Islet precursor cell (in vitro differentiated cells): ENCODE measurements at regions not wholly inside any gene's neighbourhood (a gene's known extent, or its start where the extent isn't known, plus 50 kb on each side); places are given as distances from the start of the nearest gene placed in this dataset.
"Not testable (repeated sequence)": the region's sequence is repeated elsewhere in the genome, so short reads cannot be mapped to it uniquely, and the experiment has no call there.

Source experiments
- DNase-seq: peaks from one replicate; pipeline ENCODE4 v3.0.0-alpha.2; 2018

- not testable (repeated sequence) for DNase-seq
These were observed 54.5 kb upstream of the UNC13C start for GRCh38 chr15:53923741-53924140.

GRCh38 chr15:53918180-53919079 lies 59.8 kb upstream of the UNC13C start:
- no peak for DNase-seq

GRCh38 chr15:53917109-53917508 lies 61.1 kb upstream of the UNC13C start:
- no peak for DNase-seq

GRCh38 chr15:53911431-53911830 lies 66.8 kb upstream of the UNC13C start:
- DNase-seq: no peak

- DNase-seq: no peak
These were observed 67.4 kb upstream of the UNC13C start for GRCh38 chr15:53910852-53911251.

- no peak for DNase-seq
These were observed 67.9 kb upstream of the UNC13C start for GRCh38 chr15:53910236-53910849.

GRCh38 chr15:53903129-53903528 lies 75.1 kb upstream of the UNC13C start:
- DNase-seq: no peak

GRCh38 chr15:53893468-53893867 lies 84.8 kb upstream of the UNC13C start:
- DNase-seq: not testable (repeated sequence)

- not testable (repeated sequence) for DNase-seq
These were observed 86.4 kb upstream of the UNC13C start for GRCh38 chr15:53891862-53892261.

- DNase-seq: no peak
These were observed 93.8 kb upstream of the UNC13C start for GRCh38 chr15:53884441-53884840.

GRCh38 chr15:53882311-53882710 lies 95.9 kb upstream of the UNC13C start:
- no peak for DNase-seq

GRCh38 chr15:53880357-53880756 lies 97.9 kb upstream of the UNC13C start:
- no peak for DNase-seq

GRCh38 chr15:53875711-53876110 lies 102.5 kb upstream of the UNC13C start:
- DNase-seq: no peak

- no peak for DNase-seq
These were observed 103.1 kb upstream of the UNC13C start for GRCh38 chr15:53875139-53875538.

- DNase-seq: no peak
These were observed 105.8 kb upstream of the UNC13C start for GRCh38 chr15:53872410-53872809.

- no peak for DNase-seq
These were observed 108.5 kb upstream of the UNC13C start for GRCh38 chr15:53869806-53870073.

GRCh38 chr15:53869044-53869805 lies 109.0 kb upstream of the UNC13C start:
- DNase-seq: no peak

- DNase-seq: no peak
These were observed 102.9 kb upstream of the WDR72 start for GRCh38 chr15:53862386-53862785.

- DNase-seq: no peak
These were observed 102.3 kb upstream of the WDR72 start for GRCh38 chr15:53861792-53862191.

GRCh38 chr15:53851110-53851848 lies 91.8 kb upstream of the WDR72 start:
- DNase-seq: peak; percentile 65

GRCh38 chr15:53847745-53848144 lies 88.3 kb upstream of the WDR72 start:
- no peak for DNase-seq

GRCh38 chr15:53844634-53845033 lies 85.2 kb upstream of the WDR72 start:
- DNase-seq: no peak
